HG03095 (cell line): ENCODE measurements at regions not wholly inside any gene's neighbourhood (a gene's known extent, or its start where the extent isn't known, plus 50 kb on each side); places are given as distances from the start of the nearest gene placed in this dataset.

Source experiments
- ATAC-seq: cut with Tn5 transposase; IDR thresholded peaks from one replicate; pipeline ENCODE4 v1.9.1; 2021; ENCODE audit warnings: moderate library complexity; ENCODE audit not compliant: unreplicated experiment

DNA sequence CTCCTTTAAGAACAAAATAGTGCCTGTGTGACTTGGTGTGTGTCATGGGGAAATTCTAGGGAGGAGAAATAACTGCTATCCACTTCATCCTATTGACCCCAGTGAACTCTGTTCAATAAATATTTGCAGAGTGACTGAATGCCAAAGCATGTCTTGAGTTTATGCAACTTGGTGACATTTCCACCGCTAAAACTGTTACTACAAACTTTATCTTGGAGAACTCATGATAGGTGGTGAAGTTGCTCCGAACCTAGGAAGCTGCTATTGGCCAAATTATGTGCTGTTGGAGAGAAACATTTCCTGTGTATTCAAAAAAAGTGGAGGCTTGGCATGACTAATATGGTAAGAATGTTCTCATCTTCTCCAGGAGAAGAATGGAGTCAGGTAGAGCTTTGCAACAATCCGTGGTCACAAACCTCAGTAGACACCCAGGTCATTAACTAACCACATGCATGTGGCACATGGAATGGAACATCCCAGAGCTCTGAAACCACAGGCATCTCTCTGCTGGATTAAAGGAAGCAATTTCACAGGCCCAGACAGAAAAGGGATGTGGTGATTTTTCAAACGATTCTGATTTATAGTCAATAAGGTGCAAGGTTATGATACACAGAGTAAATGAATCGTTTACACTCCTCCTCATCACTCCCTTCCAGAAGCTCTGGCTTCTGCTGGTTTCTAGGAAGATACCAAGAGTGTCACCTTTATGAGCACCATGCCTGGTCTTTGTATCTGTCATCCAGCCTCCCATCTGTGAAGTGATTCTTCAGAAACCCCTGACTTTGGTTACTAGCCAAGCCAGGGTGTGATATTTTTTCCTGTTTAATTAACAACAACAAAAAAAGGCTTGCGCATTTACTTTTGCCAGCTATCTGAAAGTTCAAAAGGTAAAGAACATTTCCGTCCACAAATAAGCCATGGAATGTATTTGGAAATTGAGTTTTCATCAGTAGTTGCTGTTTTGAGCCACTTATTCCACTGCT, 361.1 kb downstream of the TGFB2 start:
- no peak for ATAC-seq

DNA sequence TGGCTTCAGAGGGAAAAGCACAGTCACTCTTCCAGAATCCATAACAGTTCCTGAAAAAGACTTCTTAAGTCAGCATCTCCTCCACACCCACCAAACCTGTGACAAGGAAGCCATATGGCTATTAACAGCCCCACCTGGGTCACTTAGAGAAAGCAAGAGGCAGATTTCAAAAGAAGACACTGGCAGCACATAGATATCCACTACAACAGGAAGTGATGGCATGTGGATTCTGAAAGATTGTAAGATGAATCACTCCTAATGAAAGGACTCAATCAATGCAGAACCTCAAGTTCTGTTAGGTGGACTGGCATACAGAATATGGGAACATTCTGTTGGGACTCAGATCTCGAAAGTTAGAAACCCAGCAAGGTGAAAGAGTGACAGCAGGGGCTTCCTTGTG, 365.9 kb downstream of the TGFB2 start:
- no peak for ATAC-seq

DNA sequence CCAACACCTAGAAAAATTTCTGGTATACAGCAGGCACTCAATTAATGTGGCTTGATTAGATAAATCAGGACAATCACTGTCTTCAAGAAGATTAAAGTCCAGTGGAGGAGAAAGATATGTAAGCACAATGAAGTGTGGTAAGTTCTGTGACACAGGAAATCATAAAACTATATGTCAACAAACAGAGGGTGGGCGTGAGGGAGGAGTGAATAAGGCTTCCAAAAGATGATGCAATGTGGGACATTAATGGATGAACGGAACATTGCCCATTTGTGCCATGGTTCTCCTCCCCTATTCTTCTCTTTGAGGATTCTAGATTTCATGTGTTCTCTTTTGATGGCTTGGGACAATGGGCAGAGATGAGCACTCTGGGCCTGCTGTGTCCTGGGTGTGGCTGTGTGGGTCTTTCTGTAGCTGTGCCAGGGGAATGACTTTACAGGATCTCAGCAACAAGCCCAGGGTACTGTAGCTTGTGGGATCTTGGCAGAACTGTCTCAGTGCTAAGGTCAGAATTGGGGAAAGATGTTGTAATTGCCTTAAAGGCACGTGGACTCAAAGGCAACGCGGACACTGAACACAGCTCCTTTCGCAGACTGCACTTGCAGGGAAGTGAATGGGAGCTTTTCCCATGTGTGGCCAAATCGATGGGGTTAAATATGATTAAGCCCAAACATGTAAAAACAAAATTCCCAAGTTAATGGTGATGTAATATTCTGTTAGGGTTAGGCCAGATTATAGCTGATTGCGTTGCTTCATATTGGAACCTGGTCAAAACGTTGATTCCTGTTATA, 366.9 kb downstream of the TGFB2 start:
- no peak for ATAC-seq

DNA sequence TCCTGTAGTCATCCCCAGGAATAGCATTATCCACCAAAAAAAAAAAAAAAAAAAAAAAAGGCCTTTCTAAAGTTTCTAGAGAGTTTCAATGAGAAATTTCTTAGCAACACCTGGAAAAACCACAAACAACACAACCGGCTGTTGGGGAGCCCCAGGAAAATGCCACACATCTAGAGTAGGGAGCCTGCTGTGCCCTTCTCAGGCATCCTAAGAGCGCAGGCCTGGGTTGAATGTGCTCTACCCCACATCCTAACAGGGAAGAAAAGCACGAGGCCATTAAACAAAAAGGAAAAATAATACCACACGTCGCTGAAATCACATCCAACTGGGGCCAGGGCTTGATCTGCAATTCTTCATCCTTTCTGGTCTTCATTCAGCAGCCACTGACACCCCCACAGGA, 367.5 kb downstream of the TGFB2 start:
- no peak for ATAC-seq

DNA sequence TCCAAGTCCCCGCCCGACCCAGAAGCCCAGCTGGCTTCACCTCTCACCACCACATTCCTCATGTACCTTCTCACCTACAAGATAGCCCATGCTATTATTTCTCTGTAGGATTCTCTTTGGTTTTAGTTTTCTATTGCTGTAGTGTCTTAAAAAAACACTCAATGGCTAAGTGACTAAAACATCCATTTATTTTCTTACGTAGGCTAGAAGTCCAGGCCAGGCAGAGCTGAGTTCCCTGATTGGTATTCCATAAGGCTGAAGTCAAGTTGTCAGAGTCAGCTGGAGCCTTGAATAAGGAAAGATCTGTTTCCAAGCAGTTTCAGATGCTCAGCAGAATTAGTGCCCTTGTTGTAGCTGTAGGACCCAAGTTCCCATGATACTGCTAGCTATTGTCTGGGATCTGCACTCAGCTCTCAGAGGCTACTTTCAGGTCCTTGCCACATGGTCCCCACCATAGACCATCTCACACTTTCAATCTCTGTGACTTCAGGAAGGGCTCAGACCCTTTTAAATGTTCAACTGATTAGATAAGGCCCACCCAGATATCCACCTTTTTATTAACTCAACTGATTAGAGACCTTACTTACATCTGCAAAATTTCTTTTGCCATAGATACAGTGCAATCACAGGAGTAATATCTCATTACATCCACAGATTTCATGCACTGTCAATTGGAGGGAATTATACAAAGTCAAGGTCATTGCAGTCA, 371.0 kb downstream of the TGFB2 start:
- ATAC-seq: no peak

DNA sequence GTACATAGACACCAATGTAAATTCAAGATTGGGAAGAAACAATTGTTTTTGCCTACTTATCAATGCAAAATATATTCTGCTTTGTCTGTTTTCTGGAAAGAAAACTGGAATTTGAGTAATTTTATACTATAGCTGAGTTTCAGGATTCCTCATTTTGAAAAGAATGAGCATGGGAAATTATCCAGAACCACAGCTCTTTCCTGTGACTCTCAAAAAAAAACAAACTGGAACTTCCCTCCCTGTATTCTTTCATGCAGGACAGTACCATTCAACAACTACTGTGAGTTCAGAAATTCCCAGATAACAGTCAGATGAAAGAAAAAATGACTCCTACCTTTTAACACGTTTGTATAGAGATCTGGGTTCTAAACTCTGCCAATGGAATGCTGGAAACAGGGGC, 372.4 kb downstream of the TGFB2 start:
- no peak for ATAC-seq

DNA sequence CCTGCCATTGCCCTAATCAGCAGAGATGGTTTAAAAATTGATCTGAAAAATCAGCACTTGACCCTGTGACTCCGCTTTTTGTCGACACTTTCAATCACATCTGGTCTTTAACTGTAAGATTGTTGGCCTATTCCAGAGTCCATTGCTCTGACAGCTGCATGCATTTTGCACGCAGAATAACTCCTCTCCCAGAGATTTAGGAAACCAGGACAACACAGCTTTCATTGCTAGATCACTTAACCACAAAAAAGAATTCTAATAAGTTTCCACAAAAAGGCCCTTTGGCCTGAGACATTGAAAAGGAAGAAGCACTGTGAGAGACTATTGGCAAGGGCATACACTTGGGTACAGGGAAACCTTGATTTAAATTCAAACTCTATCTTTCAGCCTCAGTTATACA, 373.1 kb downstream of the TGFB2 start:
- no peak for ATAC-seq

DNA sequence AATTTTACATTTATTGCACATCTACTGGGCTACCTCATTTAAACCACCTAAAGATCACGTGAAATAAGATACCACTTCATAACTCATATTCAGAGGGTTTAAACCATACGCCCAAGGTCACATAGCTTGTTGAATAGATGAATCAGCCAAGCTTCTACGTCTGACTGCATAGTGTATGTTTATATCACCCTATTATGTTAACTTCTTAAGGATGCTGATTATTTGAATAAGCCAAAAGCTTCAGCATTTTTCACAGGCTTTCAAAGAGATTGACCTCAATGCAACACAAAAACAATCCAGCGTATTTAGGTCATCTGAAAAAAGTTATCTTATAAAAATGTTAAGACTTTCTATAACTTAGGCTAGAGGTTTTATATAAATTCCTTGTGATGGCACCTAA, 373.8 kb downstream of the TGFB2 start:
- no peak for ATAC-seq

DNA sequence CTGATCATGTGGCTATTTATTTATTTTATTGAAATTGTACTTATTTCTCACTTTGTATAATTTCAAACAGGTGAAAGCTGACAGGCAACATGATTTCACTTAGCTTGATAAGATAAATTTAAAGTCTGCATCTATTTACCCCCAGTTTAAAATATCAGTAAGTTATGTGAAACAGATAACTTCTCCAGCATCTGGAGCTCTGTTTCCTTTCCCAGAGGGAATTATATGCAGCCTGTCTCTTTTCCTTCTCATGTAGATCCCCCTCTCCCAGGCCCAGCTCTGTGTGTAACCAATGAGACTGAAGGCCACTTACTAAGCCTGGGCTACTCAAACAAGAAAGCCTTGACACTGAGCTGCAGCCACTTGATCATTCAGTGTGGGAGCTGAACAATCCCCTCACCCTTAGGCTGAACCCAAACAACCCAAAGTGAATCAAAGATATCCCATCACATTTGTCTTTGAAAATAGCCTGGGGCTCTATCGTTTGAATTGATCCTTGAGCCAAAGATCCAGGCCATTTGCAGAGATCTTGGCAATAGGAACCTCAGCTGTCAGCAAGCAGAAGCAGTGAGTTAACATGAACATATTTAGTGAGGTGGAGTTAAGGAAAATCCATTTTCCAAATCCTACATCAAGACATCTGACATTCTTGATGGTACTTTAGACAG, 383.9 kb downstream of the TGFB2 start:
- no peak for ATAC-seq

DNA sequence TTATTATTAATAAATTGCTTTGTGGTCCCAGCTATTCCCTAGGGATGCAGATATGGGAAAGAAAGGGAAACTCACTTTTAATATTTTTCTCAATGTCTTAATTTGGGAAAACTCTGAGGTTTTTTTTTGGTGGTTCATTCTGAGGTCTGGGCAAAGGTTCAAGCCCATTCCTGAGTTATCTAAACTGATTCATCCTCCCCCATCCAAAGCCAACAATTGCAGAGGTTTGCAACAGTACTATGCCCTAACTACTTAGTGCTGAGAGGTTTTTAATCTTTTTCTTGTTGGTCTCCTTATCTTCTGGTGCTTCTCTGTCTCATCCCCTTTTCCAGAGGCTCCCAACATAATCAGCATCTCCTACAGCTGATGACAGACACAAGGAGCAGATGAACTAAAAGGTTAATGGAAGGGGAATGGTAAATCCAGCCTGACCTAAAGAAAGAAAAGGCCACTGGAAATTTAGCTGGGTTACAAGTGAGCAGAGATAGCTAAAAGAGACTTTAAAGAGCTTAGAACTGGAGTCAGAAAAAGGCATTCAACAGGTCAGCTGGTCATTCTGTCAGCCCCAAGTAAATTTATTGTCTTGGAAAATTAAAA, 390.4 kb downstream of the TGFB2 start:
- ATAC-seq: no peak

DNA sequence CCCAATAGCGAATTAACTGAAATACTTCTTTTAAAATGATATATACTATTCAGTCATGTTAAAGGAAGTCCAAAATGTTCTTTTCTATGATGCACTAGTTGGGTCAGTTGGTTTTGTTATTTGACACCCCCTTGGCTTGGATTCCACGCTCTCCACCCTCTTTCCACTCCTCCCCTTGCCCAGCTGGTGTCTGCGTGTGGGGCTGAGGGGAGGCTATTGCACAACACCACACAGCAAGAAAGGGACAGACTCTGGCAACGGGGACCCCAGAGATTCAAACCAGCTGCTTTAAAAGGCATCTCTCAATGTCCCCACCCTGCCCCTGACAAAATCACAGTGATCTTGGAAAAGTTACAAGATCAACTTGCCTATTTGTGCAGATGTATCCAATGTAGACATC, 394.3 kb downstream of the TGFB2 start:
- no peak for ATAC-seq

DNA sequence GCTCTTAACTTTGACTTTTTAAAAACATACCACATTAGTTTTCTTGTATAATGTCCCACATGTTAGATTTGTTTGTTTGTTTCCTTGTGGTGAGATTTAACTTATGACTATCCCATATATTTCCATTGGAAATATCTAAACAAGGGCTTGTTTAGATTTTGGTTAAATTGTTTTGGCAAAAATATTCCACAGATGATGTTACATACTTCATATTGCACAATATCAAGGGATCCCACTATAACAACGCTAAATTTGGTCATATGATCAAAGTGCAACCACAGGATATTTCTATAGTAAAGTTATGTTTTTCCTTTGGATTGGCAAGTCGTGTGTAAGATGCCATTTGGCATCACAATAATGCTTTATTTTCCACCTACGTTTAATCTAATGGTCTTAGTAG, 396.7 kb downstream of the TGFB2 start:
- no peak for ATAC-seq

DNA sequence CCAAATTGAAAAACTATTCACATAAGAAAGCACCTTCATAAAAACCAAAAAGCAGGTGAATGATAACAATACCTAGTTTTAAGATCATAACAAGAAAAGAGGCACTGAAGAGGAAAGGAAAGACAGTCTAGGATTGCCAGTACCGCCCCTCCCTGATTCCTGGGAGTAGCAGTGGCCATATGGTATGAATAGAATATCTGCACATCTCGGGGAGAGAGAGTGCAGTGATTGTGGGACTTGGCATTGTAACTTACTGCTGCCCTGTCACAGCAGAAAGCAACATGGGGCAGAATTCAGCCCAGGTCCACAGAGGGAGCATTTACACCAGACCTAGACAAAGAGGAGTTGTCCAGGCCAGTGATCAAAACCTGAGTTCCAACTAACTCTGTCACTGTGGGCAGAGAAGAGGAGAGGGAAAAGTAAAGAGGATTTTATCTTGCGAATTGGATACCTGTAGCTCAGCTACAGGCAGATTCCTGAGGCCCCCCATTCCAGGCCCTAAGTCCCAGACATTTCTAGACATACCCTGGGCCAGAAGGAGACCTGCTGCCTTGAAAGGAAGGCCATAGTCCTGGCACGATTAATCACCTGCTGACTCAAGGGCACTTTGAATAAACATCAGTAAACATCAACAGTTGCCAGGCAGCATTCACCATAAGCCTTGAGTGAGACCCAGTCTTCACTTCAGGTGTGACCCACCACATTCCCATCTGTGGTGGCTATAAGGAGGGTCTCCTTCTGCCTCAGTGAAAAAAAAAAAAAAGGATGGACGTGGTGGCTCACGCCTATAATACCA, 397.5 kb downstream of the TGFB2 start:
- no peak for ATAC-seq

DNA sequence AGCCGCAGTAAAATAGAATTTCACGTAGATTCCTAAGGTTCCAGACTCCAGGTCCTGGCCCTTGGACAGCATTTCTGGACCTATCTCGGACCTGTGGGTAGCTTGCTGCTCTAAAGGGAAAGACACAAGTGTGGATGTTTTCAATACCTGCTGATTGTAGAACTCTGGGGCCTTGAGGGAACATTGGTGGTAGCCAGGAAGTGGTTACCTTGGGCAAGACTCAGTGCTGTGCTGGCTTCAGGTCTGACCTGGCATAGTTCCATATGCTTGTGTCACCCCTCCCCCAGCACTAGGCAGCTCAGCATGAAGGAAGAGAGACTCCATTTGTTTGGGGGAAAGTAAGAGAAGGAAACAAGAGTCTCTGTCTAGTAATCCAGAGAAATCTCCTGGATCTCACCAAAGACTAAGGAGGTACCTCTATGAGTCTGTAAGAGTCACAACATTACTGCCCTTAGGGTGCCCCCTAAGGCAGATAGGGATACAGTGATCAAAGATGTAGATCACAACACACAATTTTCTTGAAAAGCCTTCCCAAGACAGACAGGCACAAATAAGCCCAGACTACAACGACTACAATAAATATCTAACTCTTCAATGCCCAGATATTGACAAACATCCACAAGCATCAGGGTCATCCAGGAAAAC, 398.8 kb downstream of the TGFB2 start:
- no peak for ATAC-seq

DNA sequence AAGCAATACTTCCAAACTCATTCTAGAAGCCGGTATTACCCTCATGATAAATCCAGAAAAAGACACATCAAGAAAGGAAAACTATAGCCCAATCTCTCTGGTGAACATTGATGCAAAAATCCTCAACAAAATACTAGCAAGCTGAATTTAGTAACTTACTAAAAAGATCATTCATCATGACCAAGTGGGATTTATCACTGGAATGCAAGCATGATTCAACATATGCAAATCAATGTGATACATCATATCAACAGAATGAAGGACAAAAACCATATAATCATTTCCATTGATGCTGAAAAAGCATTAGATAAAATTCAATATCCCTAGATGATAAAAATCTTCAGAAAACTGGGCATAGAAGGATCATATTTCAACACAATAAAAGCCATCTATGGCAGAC, 402.9 kb downstream of the TGFB2 start:
- ATAC-seq: no peak

DNA sequence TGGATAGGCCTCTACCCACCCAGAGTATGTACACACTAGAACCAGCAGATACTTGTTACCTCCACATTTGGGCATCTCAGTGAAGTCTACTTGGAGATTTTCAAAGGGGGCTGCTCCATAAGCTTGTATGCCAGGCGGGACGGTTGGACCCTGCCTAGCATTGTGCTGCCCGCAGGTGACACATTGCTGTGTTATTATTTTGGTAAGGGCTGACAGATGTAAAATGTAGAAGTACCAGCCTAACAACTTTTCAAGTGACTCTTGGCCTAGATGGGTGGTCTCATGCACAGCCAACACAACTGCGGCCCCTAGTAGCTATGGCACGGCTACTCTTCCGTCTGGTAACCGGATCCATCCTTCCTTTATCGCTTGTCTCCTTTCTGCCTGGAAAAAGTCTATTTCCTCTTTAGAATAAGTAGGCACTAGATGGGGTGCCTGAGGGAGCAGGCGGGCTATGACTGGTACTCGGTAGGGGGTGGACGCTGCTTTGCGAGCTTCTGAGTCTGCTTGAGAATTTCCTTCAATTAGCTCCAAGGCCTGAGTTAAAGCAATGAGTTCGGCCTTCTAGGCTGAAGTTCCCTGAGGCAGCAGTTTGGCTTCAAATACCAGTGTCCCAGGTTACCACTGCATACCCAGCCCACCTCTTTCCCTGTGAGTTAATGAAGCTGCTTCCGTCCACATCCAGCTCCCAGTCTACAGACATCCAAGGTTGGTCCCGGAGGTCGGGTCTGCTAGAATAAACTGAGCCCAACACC, 405.3 kb downstream of the TGFB2 start:
- ATAC-seq: no peak

DNA sequence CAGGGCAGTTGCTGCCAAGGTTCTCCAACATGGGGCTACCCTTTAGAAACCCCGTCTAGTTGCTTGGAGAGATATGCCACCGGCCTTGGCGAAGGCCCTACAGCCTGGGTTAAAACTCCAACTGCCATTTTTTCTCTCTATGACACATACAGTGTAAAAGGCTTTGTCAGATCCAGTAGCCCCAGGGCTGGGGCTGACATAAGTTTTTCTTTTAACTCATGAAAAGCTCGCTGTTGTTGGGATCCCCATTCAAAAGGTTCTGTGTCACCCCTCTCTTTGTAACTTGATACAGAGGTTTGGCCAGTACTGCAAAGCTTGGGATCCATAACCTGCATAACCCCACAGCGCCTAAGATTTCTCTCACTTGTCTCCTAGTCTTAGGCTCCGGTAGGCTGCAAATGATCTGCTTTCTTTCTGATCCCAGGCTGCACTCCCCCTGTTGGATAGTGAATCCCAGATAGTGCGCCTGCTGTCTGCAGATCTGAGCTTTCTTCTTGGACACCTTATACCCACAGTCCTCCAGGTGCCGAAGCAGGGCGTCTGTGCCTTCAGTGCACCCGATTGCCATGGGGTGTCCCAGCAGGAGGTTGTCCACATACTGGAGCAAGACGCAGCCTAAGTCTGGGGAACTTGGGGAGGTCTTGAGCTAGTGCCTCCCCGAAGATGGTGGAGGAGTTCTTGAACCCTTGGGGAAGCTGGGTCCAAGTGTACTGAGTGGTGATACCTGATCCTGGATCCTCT, 406.2 kb downstream of the TGFB2 start:
- no peak for ATAC-seq

DNA sequence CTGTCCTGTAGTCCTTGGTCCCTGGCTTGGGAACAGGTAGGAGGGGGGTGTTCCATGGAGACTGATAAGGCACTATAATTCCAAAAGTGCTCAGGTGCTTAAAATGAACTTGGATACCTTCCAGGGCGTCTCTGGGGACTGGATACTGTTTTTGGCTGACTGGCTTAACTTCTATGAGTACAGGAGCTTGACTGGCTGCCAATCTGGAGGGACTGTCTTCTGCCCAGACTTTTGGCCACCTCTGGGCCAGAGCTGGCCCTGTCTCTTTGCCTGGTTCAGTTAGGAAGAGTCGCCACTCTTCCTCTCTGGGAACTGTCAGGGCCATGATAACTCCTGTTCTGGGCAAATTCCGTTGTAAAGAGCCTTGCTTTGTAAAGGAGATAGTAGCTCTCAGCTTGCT, 407.0 kb downstream of the TGFB2 start:
- ATAC-seq: no peak
